ENCODE measurements at regions not wholly inside any gene's neighbourhood (a gene's known extent, or its start where the extent isn't known, plus 50 kb on each side); places are given as distances from the start of the nearest gene placed in this dataset.

DNA sequence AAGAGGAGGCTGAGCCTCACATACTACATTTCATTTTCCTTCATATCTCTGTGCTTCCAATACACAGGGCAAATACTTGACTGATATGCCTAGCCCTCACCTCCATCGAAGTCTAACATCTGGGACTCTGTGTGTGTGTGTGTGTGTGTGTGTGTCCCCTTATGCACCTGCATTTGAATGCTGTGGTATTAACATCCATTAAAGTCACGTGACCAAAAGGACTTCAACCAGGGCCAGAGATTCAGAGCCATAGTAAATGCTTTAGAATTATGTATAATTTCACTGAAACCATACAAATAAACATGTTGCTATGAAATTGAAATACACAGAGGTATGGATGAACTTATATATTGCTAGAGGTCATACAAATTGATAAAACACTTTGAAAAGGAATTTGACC is 165.8 kb upstream of the SEMA6D start:
- TF ChIP-seq, protein P1, sequence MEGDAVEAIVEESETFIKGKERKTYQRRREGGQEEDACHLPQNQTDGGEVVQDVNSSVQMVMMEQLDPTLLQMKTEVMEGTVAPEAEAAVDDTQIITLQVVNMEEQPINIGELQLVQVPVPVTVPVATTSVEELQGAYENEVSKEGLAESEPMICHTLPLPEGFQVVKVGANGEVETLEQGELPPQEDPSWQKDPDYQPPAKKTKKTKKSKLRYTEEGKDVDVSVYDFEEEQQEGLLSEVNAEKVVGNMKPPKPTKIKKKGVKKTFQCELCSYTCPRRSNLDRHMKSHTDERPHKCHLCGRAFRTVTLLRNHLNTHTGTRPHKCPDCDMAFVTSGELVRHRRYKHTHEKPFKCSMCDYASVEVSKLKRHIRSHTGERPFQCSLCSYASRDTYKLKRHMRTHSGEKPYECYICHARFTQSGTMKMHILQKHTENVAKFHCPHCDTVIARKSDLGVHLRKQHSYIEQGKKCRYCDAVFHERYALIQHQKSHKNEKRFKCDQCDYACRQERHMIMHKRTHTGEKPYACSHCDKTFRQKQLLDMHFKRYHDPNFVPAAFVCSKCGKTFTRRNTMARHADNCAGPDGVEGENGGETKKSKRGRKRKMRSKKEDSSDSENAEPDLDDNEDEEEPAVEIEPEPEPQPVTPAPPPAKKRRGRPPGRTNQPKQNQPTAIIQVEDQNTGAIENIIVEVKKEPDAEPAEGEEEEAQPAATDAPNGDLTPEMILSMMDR (IDR thresholded peaks at IDR 0.05; ENCODE audit: low read depth, low read length, missing control alignments), result no peak
- no peak overlapping the region for H3K4me3 ChIP-seq (replicated peaks; ENCODE audit: low read depth, low read length)
- no peak for DNase-seq (ENCODE audit: extremely low read depth, low read depth)

DNA sequence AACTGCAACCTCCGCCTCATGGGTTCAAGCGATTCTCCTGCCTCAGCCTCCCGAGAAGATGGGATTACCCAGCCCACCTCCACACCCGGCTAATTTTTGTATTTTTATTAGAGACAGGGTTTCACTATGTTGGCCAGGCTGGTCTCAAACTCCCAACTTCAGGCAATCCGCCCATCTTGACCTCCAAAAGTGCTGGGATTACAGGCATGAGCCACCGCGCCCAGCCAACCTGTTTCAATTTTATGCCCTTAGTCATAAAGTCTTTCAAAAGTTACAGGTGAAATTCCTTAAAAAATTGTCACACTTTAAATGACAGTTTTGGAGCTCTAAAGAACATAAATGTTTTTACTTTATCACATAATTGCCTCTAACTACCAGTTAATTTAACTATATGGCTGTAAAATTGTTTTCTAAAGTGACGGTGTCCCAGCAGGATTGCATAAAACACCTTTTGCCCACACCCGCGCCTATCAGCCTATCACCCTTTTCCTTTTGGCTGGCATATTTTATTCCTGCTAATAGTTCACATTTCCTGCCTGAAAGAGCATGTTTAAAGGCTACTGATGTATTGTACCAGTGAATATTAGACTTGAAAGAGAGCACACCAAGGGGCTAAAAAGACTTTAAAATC is 164.2 kb upstream of the SEMA6D start:
- TF ChIP-seq, protein P1 (IDR thresholded peaks at IDR 0.05; ENCODE audit: low read depth, low read length, missing control alignments), result no peak
- no peak for DNase-seq (ENCODE audit: extremely low read depth, low read depth)
- no peak overlapping the region for H3K4me3 ChIP-seq (replicated peaks; ENCODE audit: low read depth, low read length)

DNA sequence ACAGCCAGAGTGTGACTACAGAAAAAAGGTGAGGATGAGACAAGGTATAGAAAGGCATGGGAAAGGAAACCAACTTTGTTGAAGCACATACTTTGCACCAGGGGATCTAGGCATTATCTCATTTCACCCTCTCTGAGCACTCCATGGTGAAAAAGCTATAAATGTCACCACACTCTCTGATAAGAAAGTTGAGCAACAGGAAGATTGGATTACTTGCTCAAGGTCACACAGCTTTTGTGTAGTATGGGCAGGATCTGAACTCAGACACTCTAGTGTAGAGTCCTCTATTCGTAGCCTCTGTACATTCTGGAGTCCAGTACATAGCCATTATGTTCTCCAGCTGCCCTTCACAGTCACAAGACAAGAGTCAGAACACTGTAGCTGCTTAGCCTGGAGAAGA is 163.4 kb upstream of the SEMA6D start:
- DNase-seq (ENCODE audit: extremely low read depth, low read depth), result no peak
- TF ChIP-seq, protein P1 (IDR thresholded peaks at IDR 0.05; ENCODE audit: low read depth, low read length, missing control alignments), result no peak
- no peak overlapping the region for H3K4me3 ChIP-seq (replicated peaks; ENCODE audit: low read depth, low read length)

DNA sequence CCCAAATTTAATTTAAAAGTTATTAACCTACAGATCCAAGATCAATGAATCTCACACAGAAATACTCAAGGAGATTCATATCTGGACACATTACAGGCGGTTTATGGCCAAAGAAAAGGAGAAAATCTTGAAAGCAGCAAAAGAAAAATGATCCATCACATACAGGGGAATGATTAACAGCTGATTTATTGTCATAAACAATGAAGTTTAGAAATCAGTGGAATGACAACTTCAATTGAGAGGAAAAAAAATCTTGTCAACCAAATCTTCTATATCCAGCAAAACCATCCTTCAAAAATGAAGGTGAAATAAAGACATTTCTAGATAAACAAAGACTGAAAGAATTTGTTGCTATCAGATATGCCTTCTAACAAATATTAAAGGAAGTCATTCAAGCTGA is 156.2 kb upstream of the SEMA6D start:
- no peak for DNase-seq (ENCODE audit: extremely low read depth, low read depth)
- TF ChIP-seq, protein P1 (IDR thresholded peaks at IDR 0.05; ENCODE audit: low read depth, low read length, missing control alignments), result no peak
- H3K4me3 ChIP-seq (replicated peaks; ENCODE audit: low read depth, low read length), result no peak overlapping the region

DNA sequence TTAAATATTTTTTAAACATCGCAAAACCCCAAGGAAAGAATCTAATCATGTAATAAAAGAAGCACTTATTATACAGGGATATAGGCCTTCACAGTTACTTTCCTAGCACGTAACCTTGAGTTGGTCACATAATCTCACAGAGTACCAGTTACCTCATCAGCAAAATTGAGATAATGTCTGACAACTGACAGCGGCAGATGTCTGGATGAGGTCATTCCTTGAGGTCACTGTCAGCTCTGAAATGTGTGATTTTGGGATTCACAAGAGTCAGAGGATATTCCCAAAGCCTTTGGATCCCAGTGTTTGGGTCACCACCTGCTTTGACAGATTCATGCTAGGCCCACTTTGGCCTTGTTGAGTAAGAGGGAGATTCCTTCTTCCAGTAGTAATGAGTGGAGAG is 151.4 kb upstream of the SEMA6D start:
- TF ChIP-seq, protein P1 (IDR thresholded peaks at IDR 0.05; ENCODE audit: low read depth, low read length, missing control alignments), result no peak
- DNase-seq (ENCODE audit: extremely low read depth, low read depth), result no peak
- no peak overlapping the region for H3K4me3 ChIP-seq (replicated peaks; ENCODE audit: low read depth, low read length)

DNA sequence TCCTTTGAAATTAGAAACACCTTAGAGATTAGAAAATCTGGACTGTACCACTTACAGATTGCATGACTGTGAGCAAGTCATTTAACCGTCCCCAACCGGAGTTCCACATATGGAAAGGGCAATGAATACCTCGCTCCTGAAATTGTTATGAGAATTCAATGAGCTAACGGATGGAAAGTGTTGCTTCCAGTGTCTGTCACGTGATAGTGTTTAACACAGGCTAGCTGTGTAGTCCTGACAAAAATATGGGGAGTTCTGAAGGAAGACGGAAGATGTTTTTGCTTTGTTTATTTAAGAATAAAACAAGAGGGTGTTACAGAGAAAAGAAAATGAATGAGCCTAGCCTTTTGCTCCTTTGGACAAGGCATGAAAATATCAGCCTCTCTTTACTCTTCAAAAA is 150.7 kb upstream of the SEMA6D start:
- no peak for DNase-seq (ENCODE audit: extremely low read depth, low read depth)
- TF ChIP-seq, protein P1 (IDR thresholded peaks at IDR 0.05; ENCODE audit: low read depth, low read length, missing control alignments), result no peak

DNA sequence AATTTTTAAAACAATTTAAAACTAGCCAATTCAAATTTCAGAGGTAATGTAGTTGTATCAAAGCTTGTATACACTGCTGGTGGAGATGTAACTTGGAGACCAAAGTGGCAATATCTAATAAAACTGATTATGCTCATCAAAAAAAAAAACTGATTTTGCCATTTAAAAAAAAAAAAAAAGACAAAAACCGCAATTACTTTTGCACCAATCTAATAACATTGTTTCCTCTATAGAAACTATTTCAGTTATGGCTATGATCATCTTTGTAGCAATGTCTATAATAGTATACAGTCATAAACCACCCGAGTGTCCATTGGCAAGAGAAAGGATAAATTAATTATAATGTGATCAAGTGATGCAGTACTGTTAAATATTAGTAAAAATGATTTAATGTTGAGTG is 149.3 kb upstream of the SEMA6D start:
- H3K4me3 ChIP-seq (replicated peaks; ENCODE audit: low read depth, low read length), result no peak overlapping the region
- no peak for DNase-seq (ENCODE audit: extremely low read depth, low read depth)
- TF ChIP-seq, protein P1 (IDR thresholded peaks at IDR 0.05; ENCODE audit: low read depth, low read length, missing control alignments), result no peak

More for the DNA sequence above, 150.7 kb upstream of the SEMA6D start:
- H3K4me3 ChIP-seq (replicated peaks; ENCODE audit: low read depth, low read length), result no peak overlapping the region
